IMR-90 (cell line): ENCODE measurements at regions not wholly inside any gene's neighbourhood (a gene's known extent, or its start where the extent isn't known, plus 50 kb on each side); places are given as distances from the start of the nearest gene placed in this dataset.

Experiments
- ATAC-seq: fragments of 200-7000 bp; cut with Tn5 transposase; 2 replicates; pipeline ENCODE4 v1.9.1; 2020; ENCODE audit warnings: low read depth, mild to moderate bottlenecking, moderate library complexity
- BruUV-seq: library from RNA; stranded (reverse); fragments of 400-500 nt; replicated peaks from 2 replicates; lab custom pipeline; 2021; lab: Mats Ljungman, UMichigan
- CTCF ChIA-PET: fragments of 300-600 bp; formaldehyde crosslinking; extraction: SDS; loops from one replicate; lab custom pipeline; 2021; ENCODE audit warnings: antibody characterized with exemption; lab: Yijun Ruan, JAX
- POLR2A ChIA-PET: fragments of 300-600 bp; sonication (Branson Sonifier 250); formaldehyde crosslinking; loops from one replicate; lab custom pipeline; 2022; ENCODE audit warnings: antibody characterized with exemption; ENCODE audit not compliant: unreplicated experiment; lab: Charles Lee
- DNase-seq: peaks from one replicate; pipeline ENCODE4 v3.0.0; 2013
- H2AFZ ChIP-seq: replicated peaks from 2 replicates; pipeline ENCODE3; 2013; ENCODE audit warnings: low read length, mild to moderate bottlenecking; ENCODE audit not compliant: poor library complexity
- H2AK5ac ChIP-seq: 2 replicates; pipeline ENCODE4 v1.6.1; 2013; ENCODE audit warnings: low read depth, low read length, inconsistent platforms
- H2AK9ac ChIP-seq: replicated peaks from 2 replicates; pipeline ENCODE3; 2013; ENCODE audit warnings: mild to moderate bottlenecking, low read depth, low read length, moderate library complexity; ENCODE audit not compliant: poor library complexity
- H2BK120ac ChIP-seq: 2 replicates; pipeline ENCODE4 v1.6.1; 2013; ENCODE audit warnings: low read depth, low read length, inconsistent platforms
- H2BK15ac ChIP-seq: 3 replicates; pipeline ENCODE4 v1.6.1; 2013; ENCODE audit warnings: low read depth, low read length, inconsistent platforms
- H2BK20ac ChIP-seq: 2 replicates; pipeline ENCODE4 v1.6.1; 2013; ENCODE audit warnings: low read depth, mild to moderate bottlenecking, inconsistent platforms, low read length, moderate library complexity
- H2BK5ac ChIP-seq: 2 replicates; pipeline ENCODE4 v1.6.1; 2013; ENCODE audit warnings: mild to moderate bottlenecking, low read depth, low read length, inconsistent platforms; ENCODE audit not compliant: poor library complexity, severe bottlenecking
- H3K14ac ChIP-seq: replicated peaks from 2 replicates; pipeline ENCODE4 v1.6.1; 2013; ENCODE audit warnings: low read depth, low read length, inconsistent platforms
- H3K18ac ChIP-seq: 2 replicates; pipeline ENCODE4 v1.6.1; 2013; ENCODE audit warnings: low read depth, low read length, control low read depth
- H3K23ac ChIP-seq: 2 replicates; pipeline ENCODE4 v1.6.1; 2013; ENCODE audit warnings: low read depth, low read length, inconsistent platforms
- H3K27ac ChIP-seq: 2 replicates; pipeline ENCODE4 v1.5.1; 2013; ENCODE audit warnings: mild to moderate bottlenecking, control low read depth, low read length; ENCODE audit not compliant: insufficient read depth
- H3K27me3 ChIP-seq: 2 replicates; pipeline ENCODE4 v1.6.1; 2013; ENCODE audit warnings: low read length; ENCODE audit not compliant: control insufficient read depth, insufficient read depth
- H3K36me3 ChIP-seq: 2 replicates; pipeline ENCODE4 v1.6.1; 2013; ENCODE audit warnings: low read length, mixed read lengths; ENCODE audit not compliant: control insufficient read depth, insufficient read depth
- H3K4ac ChIP-seq: 2 replicates; pipeline ENCODE4 v1.6.1; 2013; ENCODE audit warnings: low read depth, low read length, inconsistent platforms
- H3K4me1 ChIP-seq: 2 replicates; pipeline ENCODE4 v1.6.1; 2013; ENCODE audit warnings: low read length, mixed read lengths; ENCODE audit not compliant: control insufficient read depth, insufficient read depth
- H3K4me2 ChIP-seq: 2 replicates; pipeline ENCODE4 v1.6.1; 2013; ENCODE audit warnings: low read depth, mild to moderate bottlenecking, control low read depth, low read length, moderate library complexity
- H3K4me3 ChIP-seq: 2 replicates; pipeline ENCODE4 v1.5.1; 2013; ENCODE audit warnings: low read depth, mild to moderate bottlenecking, control low read depth, low read length, moderate library complexity; ENCODE audit not compliant: insufficient read depth
- H3K56ac ChIP-seq: 2 replicates; pipeline ENCODE4 v1.6.1; 2013; ENCODE audit warnings: low read length, inconsistent platforms; ENCODE audit not compliant: insufficient read depth; ENCODE audit errors: extremely low read depth
- H3K79me1 ChIP-seq, 2 experiments: 2 replicates each; pipeline ENCODE4 v1.6.1; 2013; ENCODE audit warnings: low read length in 2 of 2, inconsistent platforms in 1 of 2, low read depth in 1 of 2
- H3K9ac ChIP-seq: 2 replicates; pipeline ENCODE4 v1.6.1; 2013; ENCODE audit warnings: low read depth, low read length, control low read depth
- H3K9me1 ChIP-seq: 2 replicates; pipeline ENCODE4 v1.6.1; 2013; ENCODE audit warnings: low read length, inconsistent platforms; ENCODE audit not compliant: insufficient read depth
- H3K9me3 ChIP-seq: 2 replicates; pipeline ENCODE4 v1.6.1; 2013; ENCODE audit warnings: low read length; ENCODE audit not compliant: control insufficient read depth, insufficient read depth
- H4K20me1 ChIP-seq: 2 replicates; pipeline ENCODE4 v1.6.1; 2013; ENCODE audit warnings: low read length, inconsistent platforms; ENCODE audit not compliant: insufficient read depth
- H4K5ac ChIP-seq: 2 replicates; pipeline ENCODE4 v1.6.1; 2013; ENCODE audit warnings: mild to moderate bottlenecking, low read depth, low read length, control low read depth
- H4K8ac ChIP-seq, 2 experiments: 2 replicates each; pipeline ENCODE4 v1.6.1; 2013; ENCODE audit warnings: low read depth in 2 of 2, low read length in 2 of 2, control low read depth in 1 of 2, inconsistent platforms in 1 of 2
- H4K91ac ChIP-seq: 2 replicates; pipeline ENCODE4 v1.6.1; 2013; ENCODE audit warnings: low read depth, low read length, inconsistent platforms; ENCODE audit not compliant: insufficient read depth
- SMC3 ChIP-seq: fragments of 150-350 bp; IDR thresholded peaks from 2 replicates; pipeline ENCODE4 v1.6.1; 2016; ENCODE audit warnings: low read depth, mild to moderate bottlenecking, antibody characterized with exemption, low read length, moderate library complexity
- WGBS, 2 experiments: methylation state at CpG; one replicate each; pipeline versions ENCODE4 v1.1.5 to v1.1.7; 2013; ENCODE audit warnings: missing lambda C conversion rate in 2 of 2; ENCODE audit not compliant: insufficient read length in 1 of 2; ENCODE audit errors: extremely low coverage in 2 of 2; 5-methylcytosine and 5-hydroxymethylcytosine counted together
- dilution Hi-C: fragments of 300-500 bp; cut with HindIII; formaldehyde crosslinking; loops from one replicate; pipeline ENCODE4 v1.14.3; 2018; ENCODE audit warnings: low sequenced_read_pairs; ENCODE audit not compliant: unreplicated experiment
- in situ Hi-C: fragments of 300-500 bp; cut with MboI; formaldehyde crosslinking; loops from 3 replicates; pipeline ENCODE4 v1.14.3; 2019; ENCODE audit warnings: low sequenced_read_pairs, inconsistent platforms, mixed read lengths
- intact Hi-C: fragments of 100-400 bp; cut with micrococcal nuclease; formaldehyde crosslinking; loops from 2 replicates; pipeline ENCODE4 v1.10.0; 2022
- TF ChIP-seq, protein P1 (sequence below): conservative IDR thresholded peaks from 2 replicates; pipeline ENCODE4 v1.5.1; 2012; ENCODE audit warnings: mild to moderate bottlenecking, low read depth, low read length, improper control_type of control experiment

DNA sequence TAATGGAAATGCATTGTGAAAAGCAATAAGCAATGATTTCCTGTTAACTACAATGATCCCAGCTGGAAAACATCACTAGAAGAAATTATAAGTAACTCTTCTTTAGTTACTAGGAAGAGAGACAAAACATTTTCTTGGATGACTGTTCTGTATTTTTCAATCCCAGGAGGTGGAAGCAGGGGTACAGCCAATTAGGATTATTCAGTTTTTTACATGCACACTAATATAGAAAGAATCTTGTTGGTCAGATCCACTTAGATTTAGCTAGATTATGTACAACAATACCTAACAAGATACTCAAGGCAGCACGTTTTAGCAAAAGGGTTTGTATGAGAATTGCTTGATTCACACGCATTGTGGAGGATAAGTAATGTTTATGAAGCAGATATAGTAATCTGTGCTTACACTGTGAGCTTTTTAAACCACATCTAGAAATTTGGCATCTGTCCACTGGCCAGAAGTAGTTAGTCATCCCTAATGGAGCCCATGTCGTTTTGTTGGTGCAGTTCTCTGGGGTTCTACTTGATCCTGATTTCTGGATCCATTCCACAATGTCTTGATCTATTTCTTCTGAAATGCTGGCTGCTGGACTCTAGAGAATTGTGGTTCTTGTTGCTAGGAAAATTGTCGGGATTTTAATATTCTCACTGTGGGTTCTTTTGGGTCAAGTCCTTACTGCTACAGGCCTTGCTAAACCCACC lies 199.7 kb downstream of the ADCYAP1 start:
- Histone ChIP-seq H3K4me2 (no peak overlapping the region), H3K4me1 (no peaks in the 10 kb centered on the region), H3K79me1 (no peaks in the 10 kb centered on the region), H4K8ac (no peak overlapping the region), H2BK15ac (no peak overlapping the region), H3K4ac (no peak overlapping the region), H4K5ac (no peak overlapping the region), H3K9me3 (no peaks in the 10 kb centered on the region), H2AK5ac (no peak overlapping the region), H3K23ac (no peak overlapping the region), H4K91ac (no peak overlapping the region), H3K9me1 (no peaks in the 10 kb centered on the region), H3K27ac (no peak overlapping the region), H2AFZ (no peak overlapping the region), H3K18ac (no peak overlapping the region), H3K9ac (no peak overlapping the region), H3K4me3 (no peak overlapping the region), H2BK5ac (no peak overlapping the region), H3K14ac (no peak overlapping the region), H2BK20ac (no peak overlapping the region), H2BK120ac (no peak overlapping the region), H3K27me3 (no peaks in the 10 kb centered on the region), H3K56ac (no peak overlapping the region), H4K20me1 (no peaks in the 10 kb centered on the region), H2AK9ac (no peak overlapping the region), H3K36me3 (no peaks in the 10 kb centered on the region)
- dilution Hi-C loops (no loop called here), intact Hi-C loops (loop anchor here (5.0 kb wide), 1 partner anchor 867 kb away; no protein-coding TSS in a partner anchor), in situ Hi-C loops (no loop called here)
- ATAC-seq (no peak), DNase-seq (no peak)
- CTCF ChIA-PET, result no interaction called here
- WGBS, 2 experiments, result no CpG with 5 or more reads among the region's 4 CpGs
- TF ChIP-seq SMC3, result no peak
- TF ChIP-seq, protein P1, sequence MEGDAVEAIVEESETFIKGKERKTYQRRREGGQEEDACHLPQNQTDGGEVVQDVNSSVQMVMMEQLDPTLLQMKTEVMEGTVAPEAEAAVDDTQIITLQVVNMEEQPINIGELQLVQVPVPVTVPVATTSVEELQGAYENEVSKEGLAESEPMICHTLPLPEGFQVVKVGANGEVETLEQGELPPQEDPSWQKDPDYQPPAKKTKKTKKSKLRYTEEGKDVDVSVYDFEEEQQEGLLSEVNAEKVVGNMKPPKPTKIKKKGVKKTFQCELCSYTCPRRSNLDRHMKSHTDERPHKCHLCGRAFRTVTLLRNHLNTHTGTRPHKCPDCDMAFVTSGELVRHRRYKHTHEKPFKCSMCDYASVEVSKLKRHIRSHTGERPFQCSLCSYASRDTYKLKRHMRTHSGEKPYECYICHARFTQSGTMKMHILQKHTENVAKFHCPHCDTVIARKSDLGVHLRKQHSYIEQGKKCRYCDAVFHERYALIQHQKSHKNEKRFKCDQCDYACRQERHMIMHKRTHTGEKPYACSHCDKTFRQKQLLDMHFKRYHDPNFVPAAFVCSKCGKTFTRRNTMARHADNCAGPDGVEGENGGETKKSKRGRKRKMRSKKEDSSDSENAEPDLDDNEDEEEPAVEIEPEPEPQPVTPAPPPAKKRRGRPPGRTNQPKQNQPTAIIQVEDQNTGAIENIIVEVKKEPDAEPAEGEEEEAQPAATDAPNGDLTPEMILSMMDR, result no peak
- POLR2A ChIA-PET, result no interaction called here
- BruUV-seq, result no TSS peak
